Peyer's patch (tissue), 4 donors: ENCODE measurements at regions not wholly inside any gene's neighbourhood (a gene's known extent, or its start where the extent isn't known, plus 50 kb on each side); places are given as distances from the start of the nearest gene placed in this dataset.
A peak's percentile ranks its signal among the peaks of the same experiment; 100 is the strongest.

ENCODE experiments used
- DNase-seq, 3 donors: peaks; one replicate each; pipeline ENCODE4 v3.0.0-alpha.2; 2017 to 2019
- H3K27ac ChIP-seq, 4 donors: fragments of 200-600 bp; sonication (generic); one replicate each; pipeline ENCODE4 v1.5.1; 2016 to 2019
- H3K27me3 ChIP-seq, 2 donors: fragments of 200-600 bp; sonication (generic); one replicate each; pipeline ENCODE4 v1.5.1; 2019
- H3K36me3 ChIP-seq, 3 donors: fragments of 200-600 bp; sonication (generic); one replicate each; pipeline ENCODE4 v1.5.1; 2016 to 2019
- H3K4me1 ChIP-seq, 4 donors: fragments of 200-600 bp; sonication (generic); one replicate each; pipeline ENCODE4 v1.5.1; 2016 to 2019
- H3K4me3 ChIP-seq, 4 donors: fragments of 200-600 bp; sonication (generic); 1 replicate in 3 of 4; 2 replicates in 1 of 4; pipeline ENCODE4 v1.5.1; 2016 to 2019; ENCODE audit warnings: mild to moderate bottlenecking in 1 of 4
- H3K9me3 ChIP-seq, 4 donors: fragments of 200-600 bp; sonication (generic); one replicate each; pipeline ENCODE4 v1.5.1; 2016 to 2019; ENCODE audit warnings: mild to moderate bottlenecking in 1 of 4
- POLR2A ChIP-seq, 2 donors: fragments of 450-650 bp; IDR thresholded peaks; one replicate each; pipeline ENCODE4 v1.5.1; 2017; ENCODE audit warnings: antibody characterized with exemption in 2 of 2, mild to moderate bottlenecking in 2 of 2, moderate library complexity in 2 of 2
- TF ChIP-seq, protein P1 (sequence below), 6 experiments: fragments of 450-650 bp in 4 of 6; fragments of 200-600 bp in 2 of 6; sonication (generic) in 1 of 6; IDR thresholded peaks; one replicate each; pipeline ENCODE4 v1.5.1; 2017 to 2019; ENCODE audit warnings: antibody characterized with exemption in 6 of 6, mild to moderate bottlenecking in 3 of 6, moderate library complexity in 1 of 6

DNA sequence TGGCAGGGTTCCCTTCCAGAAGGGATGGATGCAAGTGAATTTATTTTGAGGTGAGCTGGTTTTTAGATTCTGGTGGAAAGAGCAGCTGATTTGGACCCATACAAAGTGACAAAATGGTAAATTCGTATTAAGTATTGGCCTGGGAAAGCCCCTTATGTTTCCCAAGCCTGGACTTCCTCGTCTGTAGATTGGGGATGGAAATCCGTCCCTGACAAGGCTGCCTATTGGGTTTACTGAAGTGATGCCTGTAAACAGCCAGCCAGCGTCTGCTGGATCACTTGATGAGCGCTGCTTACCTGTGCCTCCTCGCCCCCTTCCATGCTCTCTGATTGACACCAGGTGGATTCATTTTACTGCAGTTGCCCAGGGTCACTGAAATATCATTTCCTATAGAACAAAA lies 233.8 kb downstream of the GADD45G start:
- H3K27ac ChIP-seq = no peak overlapping the region
- no peak overlapping the region for H3K4me3 ChIP-seq
- H3K4me1 ChIP-seq = peaks cover 0 to 6% (median 0%) of the 10 kb centered on the region in 4 donors
- H3K9me3 ChIP-seq = no peaks in the 10 kb centered on the region
- H3K27me3 ChIP-seq = no peaks in the 10 kb centered on the region
- TF ChIP-seq POLR2A (IDR thresholded peaks at IDR 0.05) = no peak
- TF ChIP-seq, protein P1, sequence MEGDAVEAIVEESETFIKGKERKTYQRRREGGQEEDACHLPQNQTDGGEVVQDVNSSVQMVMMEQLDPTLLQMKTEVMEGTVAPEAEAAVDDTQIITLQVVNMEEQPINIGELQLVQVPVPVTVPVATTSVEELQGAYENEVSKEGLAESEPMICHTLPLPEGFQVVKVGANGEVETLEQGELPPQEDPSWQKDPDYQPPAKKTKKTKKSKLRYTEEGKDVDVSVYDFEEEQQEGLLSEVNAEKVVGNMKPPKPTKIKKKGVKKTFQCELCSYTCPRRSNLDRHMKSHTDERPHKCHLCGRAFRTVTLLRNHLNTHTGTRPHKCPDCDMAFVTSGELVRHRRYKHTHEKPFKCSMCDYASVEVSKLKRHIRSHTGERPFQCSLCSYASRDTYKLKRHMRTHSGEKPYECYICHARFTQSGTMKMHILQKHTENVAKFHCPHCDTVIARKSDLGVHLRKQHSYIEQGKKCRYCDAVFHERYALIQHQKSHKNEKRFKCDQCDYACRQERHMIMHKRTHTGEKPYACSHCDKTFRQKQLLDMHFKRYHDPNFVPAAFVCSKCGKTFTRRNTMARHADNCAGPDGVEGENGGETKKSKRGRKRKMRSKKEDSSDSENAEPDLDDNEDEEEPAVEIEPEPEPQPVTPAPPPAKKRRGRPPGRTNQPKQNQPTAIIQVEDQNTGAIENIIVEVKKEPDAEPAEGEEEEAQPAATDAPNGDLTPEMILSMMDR (IDR thresholded peaks at IDR 0.05) = no peak
- no peak for DNase-seq
- H3K36me3 ChIP-seq = no peaks in the 10 kb centered on the region

DNA sequence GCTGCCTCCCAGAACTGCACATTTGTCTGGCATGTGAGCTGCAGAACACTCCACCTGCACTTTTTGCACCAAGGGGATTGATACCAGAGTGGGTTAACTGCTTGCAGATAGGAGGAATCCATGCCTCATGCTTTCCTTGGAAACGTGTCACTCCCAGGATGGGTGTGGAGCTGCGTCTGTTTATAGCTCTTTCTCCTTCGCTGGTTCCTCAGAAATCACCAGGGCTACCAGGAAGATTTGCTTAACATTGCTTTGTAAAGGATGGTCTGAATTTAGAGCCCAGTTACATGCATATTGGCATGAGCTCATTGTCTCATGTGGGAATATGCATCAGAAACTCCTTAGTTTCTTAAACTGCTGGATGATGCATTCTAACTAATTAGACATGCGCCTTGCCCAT lies 234.6 kb downstream of the GADD45G start:
- TF ChIP-seq POLR2A (IDR thresholded peaks at IDR 0.05) = no peak
- TF ChIP-seq, protein P1 (IDR thresholded peaks at IDR 0.05) = no peak
- no peak overlapping the region for H3K4me3 ChIP-seq
- no peak for DNase-seq
- no peaks in the 10 kb centered on the region for H3K36me3 ChIP-seq
- no peaks in the 10 kb centered on the region for H3K27me3 ChIP-seq
- no peaks in the 10 kb centered on the region for H3K9me3 ChIP-seq
- H3K27ac ChIP-seq = no peak overlapping the region
- peaks cover 0 to 6% (median 0%) of the 10 kb centered on the region in 4 donors for H3K4me1 ChIP-seq

- Histone ChIP-seq H3K9me3 (no peaks in the 10 kb centered on the region), H3K27me3 (no peaks in the 10 kb centered on the region), H3K27ac (peak overlapping the region in 1 of 4 donors; percentile 25), H3K4me1 (peaks cover 0 to 6% (median 0%) of the 10 kb centered on the region in 4 donors), H3K4me3 (no peak overlapping the region), H3K36me3 (no peaks in the 10 kb centered on the region)
- no peak for DNase-seq
- TF ChIP-seq, protein P1 (IDR thresholded peaks at IDR 0.05) = no peak
- no peak for TF ChIP-seq POLR2A (IDR thresholded peaks at IDR 0.05)
These were observed 235.1 kb downstream of the GADD45G start for GRCh38 chr9:89839952-89840351.

GRCh38 chr9:89841456-89841855 lies 236.6 kb downstream of the GADD45G start:
- Histone ChIP-seq H3K36me3 (no peaks in the 10 kb centered on the region), H3K27ac (no peak overlapping the region), H3K4me3 (no peak overlapping the region), H3K9me3 (no peaks in the 10 kb centered on the region), H3K27me3 (no peaks in the 10 kb centered on the region), H3K4me1 (peaks cover 0 to 6% (median 0%) of the 10 kb centered on the region in 4 donors)
- DNase-seq = no peak
- no peak for TF ChIP-seq POLR2A (IDR thresholded peaks at IDR 0.05)
- TF ChIP-seq, protein P1 (IDR thresholded peaks at IDR 0.05) = no peak

- Histone ChIP-seq H3K36me3 (no peaks in the 10 kb centered on the region), H3K9me3 (no peaks in the 10 kb centered on the region), H3K27me3 (no peaks in the 10 kb centered on the region), H3K4me1 (peaks cover 0 to 6% (median 0%) of the 10 kb centered on the region in 4 donors), H3K4me3 (no peak overlapping the region), H3K27ac (peak overlapping the region in 3 of 4 donors; percentile 22 to 71 (median 61))
- DNase-seq = peak in 2 of 3 donors; percentile 84 to 86
- peak; percentile 59 to 69 for TF ChIP-seq POLR2A (IDR thresholded peaks at IDR 0.05)
- TF ChIP-seq, protein P1 (IDR thresholded peaks at IDR 0.05) = no peak
These were observed 237.5 kb downstream of the GADD45G start for GRCh38 chr9:89842267-89842768.

GRCh38 chr9:89843074-89843473 lies 238.3 kb downstream of the GADD45G start:
- no peak for DNase-seq
- H3K4me3 ChIP-seq = no peak overlapping the region
- H3K4me1 ChIP-seq = peaks cover 0 to 6% (median 0%) of the 10 kb centered on the region in 4 donors
- H3K27me3 ChIP-seq = no peaks in the 10 kb centered on the region
- no peak overlapping the region for H3K27ac ChIP-seq
- no peaks in the 10 kb centered on the region for H3K9me3 ChIP-seq
- no peaks in the 10 kb centered on the region for H3K36me3 ChIP-seq
- TF ChIP-seq, protein P1 (IDR thresholded peaks at IDR 0.05) = no peak
- no peak for TF ChIP-seq POLR2A (IDR thresholded peaks at IDR 0.05)
